MCF 10A (cell line): ENCODE measurements at regions not wholly inside any gene's neighbourhood (a gene's known extent, or its start where the extent isn't known, plus 50 kb on each side); places are given as distances from the start of the nearest gene placed in this dataset.
A peak's percentile ranks its signal among the peaks of the same experiment; 100 is the strongest.

ENCODE experiments used
- BruUV-seq: library from RNA; stranded (reverse); fragments of 400-500 nt; replicated peaks from 2 replicates; lab custom pipeline; 2021; lab: Mats Ljungman, UMichigan
- CTCF ChIA-PET: fragments of 300-600 bp; sonication (Branson Sonifier 250); formaldehyde crosslinking; extraction: SDS; loops from one replicate; lab custom pipeline; 2021; ENCODE audit warnings: antibody characterized with exemption, inconsistent platforms; lab: Yijun Ruan, JAX
- POLR2A ChIA-PET: fragments of 300-600, 350-650 bp; sonication (Branson Sonifier 250); formaldehyde crosslinking; extraction: SDS; loops from one replicate; lab custom pipeline; 2020; ENCODE audit warnings: antibody characterized with exemption, inconsistent platforms; lab: Yijun Ruan, JAX
- DNase-seq: peaks from one replicate; pipeline ENCODE4 v3.0.0-alpha.2; 2018; ENCODE audit not compliant: unreplicated experiment
- H3K27ac Mint-ChIP-seq: one replicate; pipeline ENCODE4 v1.8.0; 2022; ENCODE audit warnings: mild to moderate bottlenecking, low read depth, mixed read lengths; ENCODE audit not compliant: unreplicated experiment
- H3K27me3 Mint-ChIP-seq: one replicate; pipeline ENCODE4 v1.8.0; 2022; ENCODE audit warnings: mixed read lengths; ENCODE audit not compliant: insufficient read depth, unreplicated experiment
- H3K36me3 Mint-ChIP-seq: one replicate; pipeline ENCODE4 v1.8.0; 2022; ENCODE audit warnings: mild to moderate bottlenecking, moderate library complexity, mixed read lengths; ENCODE audit not compliant: insufficient read depth, unreplicated experiment
- H3K4me1 Mint-ChIP-seq: one replicate; pipeline ENCODE4 v1.8.0; 2022; ENCODE audit warnings: mixed read lengths; ENCODE audit not compliant: insufficient read depth, unreplicated experiment
- H3K4me3 Mint-ChIP-seq: one replicate; pipeline ENCODE4 v1.8.0; 2022; ENCODE audit warnings: mild to moderate bottlenecking, moderate library complexity, mixed read lengths; ENCODE audit not compliant: unreplicated experiment
- H3K9me3 Mint-ChIP-seq: one replicate; pipeline ENCODE4 v1.8.0; 2022; ENCODE audit warnings: mixed read lengths; ENCODE audit not compliant: unreplicated experiment
- intact Hi-C: fragments of 100-400 bp; cut with micrococcal nuclease; formaldehyde crosslinking; loops from 2 replicates; pipeline ENCODE4 v1.14.1; 2022
- TF ChIP-seq, protein P1 (sequence below): fragments of 200-600 bp; IDR thresholded peaks from one replicate; pipeline ENCODE4 v1.8.0; 2022; ENCODE audit warnings: antibody characterized with exemption, mild to moderate bottlenecking; ENCODE audit not compliant: unreplicated experiment

GRCh38 chr6:4350567-4351519 is 215.5 kb upstream of the ECI2 start:
- peak; percentile 54 for DNase-seq
- peaks cover 13% of the 10 kb centered on the region for H3K36me3 Mint-ChIP-seq
- no peaks in the 10 kb centered on the region for H3K27me3 Mint-ChIP-seq
- H3K4me1 Mint-ChIP-seq, result peaks cover 42% of the 10 kb centered on the region
- H3K27ac Mint-ChIP-seq, result no peak overlapping the region
- no TSS peak for BruUV-seq
- H3K9me3 Mint-ChIP-seq, result no peaks in the 10 kb centered on the region
- ChIA-PET CTCF (interaction anchor here (0.7 to 1.6 kb wide), 6 partner anchors 21 to 584 kb away, joined by 3 to 4 read pairs (median 4); no protein-coding TSS in a partner anchor), POLR2A (interaction anchor here (0.7 to 2.6 kb wide), 4 partner anchors 29 to 426 kb away, joined by 3 to 19 read pairs (median 4); no protein-coding TSS in a partner anchor)
- intact Hi-C loops, result loop anchor here (1.0 kb wide), 1 partner anchor 425 kb away; the partner anchor contains the start of gene CDYL
- TF ChIP-seq, protein P1, sequence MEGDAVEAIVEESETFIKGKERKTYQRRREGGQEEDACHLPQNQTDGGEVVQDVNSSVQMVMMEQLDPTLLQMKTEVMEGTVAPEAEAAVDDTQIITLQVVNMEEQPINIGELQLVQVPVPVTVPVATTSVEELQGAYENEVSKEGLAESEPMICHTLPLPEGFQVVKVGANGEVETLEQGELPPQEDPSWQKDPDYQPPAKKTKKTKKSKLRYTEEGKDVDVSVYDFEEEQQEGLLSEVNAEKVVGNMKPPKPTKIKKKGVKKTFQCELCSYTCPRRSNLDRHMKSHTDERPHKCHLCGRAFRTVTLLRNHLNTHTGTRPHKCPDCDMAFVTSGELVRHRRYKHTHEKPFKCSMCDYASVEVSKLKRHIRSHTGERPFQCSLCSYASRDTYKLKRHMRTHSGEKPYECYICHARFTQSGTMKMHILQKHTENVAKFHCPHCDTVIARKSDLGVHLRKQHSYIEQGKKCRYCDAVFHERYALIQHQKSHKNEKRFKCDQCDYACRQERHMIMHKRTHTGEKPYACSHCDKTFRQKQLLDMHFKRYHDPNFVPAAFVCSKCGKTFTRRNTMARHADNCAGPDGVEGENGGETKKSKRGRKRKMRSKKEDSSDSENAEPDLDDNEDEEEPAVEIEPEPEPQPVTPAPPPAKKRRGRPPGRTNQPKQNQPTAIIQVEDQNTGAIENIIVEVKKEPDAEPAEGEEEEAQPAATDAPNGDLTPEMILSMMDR, result no peak
- peak overlapping the region; percentile 66 for H3K4me3 Mint-ChIP-seq

- no TSS peak for BruUV-seq
- H3K9me3 Mint-ChIP-seq, result no peaks in the 10 kb centered on the region
- intact Hi-C loops, result no loop called here
- TF ChIP-seq, protein P1, result no peak
- no peak overlapping the region for H3K27ac Mint-ChIP-seq
- peaks cover 36% of the 10 kb centered on the region for H3K4me1 Mint-ChIP-seq
- H3K36me3 Mint-ChIP-seq, result peaks cover 10% of the 10 kb centered on the region
- no peaks in the 10 kb centered on the region for H3K27me3 Mint-ChIP-seq
- CTCF ChIA-PET, result no interaction called here
- no peak overlapping the region for H3K4me3 Mint-ChIP-seq
- DNase-seq, result no peak
- POLR2A ChIA-PET, result no interaction called here
Measured at GRCh38 chr6:4349931-4350330, 214.6 kb upstream of the ECI2 start.

GRCh38 chr6:4349323-4349722 is 213.9 kb upstream of the ECI2 start:
- intact Hi-C loops, result no loop called here
- DNase-seq, result no peak
- BruUV-seq, result no TSS peak
- ChIA-PET CTCF (no interaction called here), POLR2A (no interaction called here)
- Mint-ChIP-seq H3K9me3 (no peaks in the 10 kb centered on the region), H3K27ac (no peak overlapping the region), H3K4me1 (peaks cover 36% of the 10 kb centered on the region), H3K4me3 (no peak overlapping the region), H3K36me3 (peaks cover 8% of the 10 kb centered on the region), H3K27me3 (no peaks in the 10 kb centered on the region)
- TF ChIP-seq, protein P1, result no peak

- intact Hi-C loops, result no loop called here
- no peaks in the 10 kb centered on the region for H3K27me3 Mint-ChIP-seq
- no peak overlapping the region for H3K4me3 Mint-ChIP-seq
- ChIA-PET CTCF (interaction anchor here (1.0 to 1.3 kb wide), 2 partner anchors 14 to 458 kb away, joined by 3 read pairs; no protein-coding TSS in a partner anchor), POLR2A (interaction anchor here (0.7 kb wide), 1 partner anchor 318 kb away, joined by 4 read pairs; no protein-coding TSS in a partner anchor)
- no peaks in the 10 kb centered on the region for H3K9me3 Mint-ChIP-seq
- peaks cover 2% of the 10 kb centered on the region for H3K36me3 Mint-ChIP-seq
- no peak for DNase-seq
- no TSS peak for BruUV-seq
- no peak overlapping the region for H3K27ac Mint-ChIP-seq
- TF ChIP-seq, protein P1, result no peak
- peaks cover 36% of the 10 kb centered on the region for H3K4me1 Mint-ChIP-seq
Measured at GRCh38 chr6:4348462-4349112, 213.2 kb upstream of the ECI2 start.
